GM10266 (cell line): ENCODE measurements at regions not wholly inside any gene's neighbourhood (a gene's known extent, or its start where the extent isn't known, plus 50 kb on each side); places are given as distances from the start of the nearest gene placed in this dataset.

ENCODE experiments used
- DNase-seq: peaks from one replicate; pipeline ENCODE4 v3.0.0; 2012; ENCODE audit errors: extremely low spot score
- CTCF ChIP-seq: IDR thresholded peaks from 2 replicates; pipeline ENCODE4 v1.5.1; 2012; ENCODE audit warnings: mild to moderate bottlenecking, low read depth; ENCODE audit not compliant: control insufficient read depth, insufficient read depth; ENCODE audit errors: missing control alignments

GRCh38 chr17:12254460-12254859 lies 233.8 kb downstream of the MAP2K4 start:
- no peak for TF ChIP-seq CTCF
- no peak for DNase-seq

- TF ChIP-seq CTCF = peak; percentile 77
- DNase-seq = peak; percentile 45
Observed at GRCh38 chr17:12256380-12256995, 235.8 kb downstream of the MAP2K4 start.

- DNase-seq = no peak
- TF ChIP-seq CTCF = no peak
Observed at GRCh38 chr17:12257176-12257575, 236.5 kb downstream of the MAP2K4 start.

- no peak for DNase-seq
- TF ChIP-seq CTCF = no peak
Observed at GRCh38 chr17:12261354-12261753, 240.7 kb downstream of the MAP2K4 start.

GRCh38 chr17:12269751-12270150 lies 249.1 kb downstream of the MAP2K4 start:
- TF ChIP-seq CTCF = no peak
- DNase-seq = no peak

- no peak for DNase-seq
- TF ChIP-seq CTCF = no peak
Observed at GRCh38 chr17:12277827-12278226, 257.1 kb downstream of the MAP2K4 start.

GRCh38 chr17:12282056-12282455 lies 261.4 kb downstream of the MAP2K4 start:
- TF ChIP-seq CTCF = no peak
- no peak for DNase-seq
